ENCODE measurements at regions not wholly inside any gene's neighbourhood (a gene's known extent, or its start where the extent isn't known, plus 50 kb on each side); places are given as distances from the start of the nearest gene placed in this dataset.

- Histone ChIP-seq H2AFZ (replicated peaks; ENCODE audit: low read length, poor library complexity) (no peak overlapping the region), H2AK9ac (replicated peaks; ENCODE audit: low read depth, low read length, poor library complexity) (no peak overlapping the region), H3K9me3 (ENCODE audit: control insufficient read depth, insufficient read depth, low read length) (peaks cover 5% of the 10 kb centered on the region; the same call in 1 of the 2 replicates), H4K91ac (ENCODE audit: insufficient read depth, low read depth, low read length) (no peak overlapping the region), H3K27ac (ENCODE audit: insufficient read depth, low read length) (no peak overlapping the region), H3K27me3 (ENCODE audit: control insufficient read depth, insufficient read depth, low read length) (no peaks in the 10 kb centered on the region), H3K36me3 (ENCODE audit: control insufficient read depth, insufficient read depth, low read length) (no peaks in the 10 kb centered on the region), H2BK15ac (ENCODE audit: low read depth, low read length) (no peak overlapping the region), H3K79me1 (ENCODE audit: low read depth in 1 of 2, low read length in 2 of 2) (no peaks in the 10 kb centered on the region), H4K5ac (ENCODE audit: low read depth, low read length) (no peak overlapping the region), H3K23ac (ENCODE audit: low read depth, low read length) (no peak overlapping the region), H2BK20ac (ENCODE audit: low read depth, low read length) (no peak overlapping the region), H3K14ac (replicated peaks; ENCODE audit: low read depth, low read length) (no peak overlapping the region), H3K4ac (ENCODE audit: low read depth, low read length) (no peak overlapping the region), H3K56ac (ENCODE audit: extremely low read depth, insufficient read depth, low read length) (no peak overlapping the region), H3K4me1 (ENCODE audit: control insufficient read depth, insufficient read depth, low read length) (no peaks in the 10 kb centered on the region), H2AK5ac (ENCODE audit: low read depth, low read length) (no peak overlapping the region), H4K20me1 (ENCODE audit: insufficient read depth, low read length) (no peaks in the 10 kb centered on the region), H2BK5ac (ENCODE audit: low read depth, low read length, poor library complexity, severe bottlenecking) (no peak overlapping the region), H2BK120ac (ENCODE audit: low read depth, low read length) (no peak overlapping the region), H3K9ac (ENCODE audit: low read depth, low read length) (no peak overlapping the region), H4K8ac (ENCODE audit: low read depth in 2 of 2, low read length in 2 of 2) (no peak overlapping the region), H3K9me1 (ENCODE audit: insufficient read depth, low read length) (no peaks in the 10 kb centered on the region), H3K4me3 (ENCODE audit: insufficient read depth, low read depth, low read length) (no peak overlapping the region), H3K4me2 (ENCODE audit: low read depth, low read length) (no peak overlapping the region), H3K18ac (ENCODE audit: low read depth, low read length) (no peak overlapping the region)
- no TSS peak for BruUV-seq (replicated peaks)
- ATAC-seq (ENCODE audit: low read depth): no peak
- DNase-seq: no peak
- no peak for TF ChIP-seq ELK1 (IDR thresholded peaks at IDR 0.05; ENCODE audit: borderline replicate concordance, low read depth, low read length)
- no peak for TF ChIP-seq CEBPB (IDR thresholded peaks at IDR 0.05; ENCODE audit: low read depth, low read length)
- WGBS, 2 experiments (ENCODE audit: extremely low coverage in 2 of 2, insufficient read length in 1 of 2): 64% methylated on average over 3 of the region's 10 CpGs; no CpG with 5 or more reads in 1 of the 2 experiments
- CTCF ChIA-PET: no interaction called here
- dilution Hi-C loops (cut with HindIII; ENCODE audit: low sequenced_read_pairs, unreplicated experiment): no loop called here
- POLR2A ChIA-PET (ENCODE audit: unreplicated experiment): no interaction called here
- intact Hi-C loops (cut with micrococcal nuclease): no loop called here
- in situ Hi-C loops (cut with MboI; ENCODE audit: low sequenced_read_pairs): no loop called here
Observed at GRCh38 chr4:83197555-83198235, 83.2 kb upstream of the PLAC8 start.

Measured in IMR-90 (cell line).